Heart left ventricle (tissue), 13 donors: ENCODE measurements at regions not wholly inside any gene's neighbourhood (a gene's known extent, or its start where the extent isn't known, plus 50 kb on each side); places are given as distances from the start of the nearest gene placed in this dataset.

Experiments
- POLR2A ChIP-seq, 2 donors: fragments of 450-650 bp; IDR thresholded peaks; one replicate each; pipeline ENCODE4 v1.6.1; 2017; ENCODE audit warnings: antibody characterized with exemption in 2 of 2, mild to moderate bottlenecking in 2 of 2, moderate library complexity in 2 of 2
- TF ChIP-seq, protein P1 (sequence below), 12 donors: fragments of 200-600 bp; sonication (generic) in 4 of 12; IDR thresholded peaks; one replicate each; pipeline versions ENCODE4 v1.5.0 to v1.8.0; 2018 to 2022; ENCODE audit warnings: antibody characterized with exemption in 12 of 12, mild to moderate bottlenecking in 5 of 12
- donor health status: ischemic (EF 13 %, LVEDD 7.1; RV severe dilation, severe dysfunction).
- donor health status: DM: no; HTN: yes; CAD: no.
- donor health status: DM: no; HTN: no; CAD: no.
- donor health status: ischemic (EF 25% LVEDD 6.9; RV normal size, moderate dysfunction).
- donor health status: ischemic (EF 25% LVEDD 5.7; RV mildly dilated, moderate dysfunction).
- donor health status: ischemic (EF 35%, LVEDD 5.7; RV mildly dilated, moderate dysfunction).
- donor health status: nonischemic (EF 11% LVEDD 7.7; RV severe dilation, severe dysfunction).
- donor health status: DM: yes; HTN: yes; CAD: no.
- donor health status: PGD.
- donor health status: ischemic (EF 29% LVEDD 5.4; RV normal size, mild dysfunction).
- donor health status: nonischemic (EF 23%, LVEDD 6.1; RV moderate dilation, normal function).

DNA sequence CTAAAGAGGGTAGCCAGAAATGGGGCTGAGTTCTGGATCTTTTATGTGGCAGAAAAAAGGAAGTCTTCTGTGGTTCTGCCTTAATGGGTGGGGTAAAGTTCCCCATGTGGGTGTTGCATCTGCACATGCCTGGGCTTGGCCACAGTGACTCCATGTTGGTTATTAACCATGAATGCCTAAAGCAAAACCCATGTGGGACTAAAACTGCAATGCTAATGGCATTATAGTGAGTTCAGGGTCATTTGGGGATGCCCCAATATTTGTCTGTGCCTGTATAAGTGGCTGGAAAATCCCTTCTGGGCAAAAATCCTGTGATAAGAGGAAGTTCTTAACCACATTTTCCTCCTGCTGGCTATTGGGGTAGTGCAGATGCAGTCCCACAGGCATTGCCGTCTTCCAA, 857.4 kb downstream of the FAT4 start:
- TF ChIP-seq, protein P1, sequence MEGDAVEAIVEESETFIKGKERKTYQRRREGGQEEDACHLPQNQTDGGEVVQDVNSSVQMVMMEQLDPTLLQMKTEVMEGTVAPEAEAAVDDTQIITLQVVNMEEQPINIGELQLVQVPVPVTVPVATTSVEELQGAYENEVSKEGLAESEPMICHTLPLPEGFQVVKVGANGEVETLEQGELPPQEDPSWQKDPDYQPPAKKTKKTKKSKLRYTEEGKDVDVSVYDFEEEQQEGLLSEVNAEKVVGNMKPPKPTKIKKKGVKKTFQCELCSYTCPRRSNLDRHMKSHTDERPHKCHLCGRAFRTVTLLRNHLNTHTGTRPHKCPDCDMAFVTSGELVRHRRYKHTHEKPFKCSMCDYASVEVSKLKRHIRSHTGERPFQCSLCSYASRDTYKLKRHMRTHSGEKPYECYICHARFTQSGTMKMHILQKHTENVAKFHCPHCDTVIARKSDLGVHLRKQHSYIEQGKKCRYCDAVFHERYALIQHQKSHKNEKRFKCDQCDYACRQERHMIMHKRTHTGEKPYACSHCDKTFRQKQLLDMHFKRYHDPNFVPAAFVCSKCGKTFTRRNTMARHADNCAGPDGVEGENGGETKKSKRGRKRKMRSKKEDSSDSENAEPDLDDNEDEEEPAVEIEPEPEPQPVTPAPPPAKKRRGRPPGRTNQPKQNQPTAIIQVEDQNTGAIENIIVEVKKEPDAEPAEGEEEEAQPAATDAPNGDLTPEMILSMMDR (IDR thresholded peaks at IDR 0.05), result no peak
- no peak for TF ChIP-seq POLR2A (IDR thresholded peaks at IDR 0.05)
